Thoracic aorta (tissue), 2 donors: ENCODE measurements at regions not wholly inside any gene's neighbourhood (a gene's known extent, or its start where the extent isn't known, plus 50 kb on each side); places are given as distances from the start of the nearest gene placed in this dataset.

Experiments used
- ATAC-seq: fragments of 150-250 bp; one replicate; pipeline ENCODE4 v1.8.0; 2017; ENCODE audit warnings: low read depth; ENCODE audit not compliant: insufficient number of reproducible peaks, low FRiP score
- DNase-seq: peaks from one replicate; pipeline ENCODE4 v3.0.0-alpha.2; 2020; ENCODE audit warnings: low spot score
- H3K27ac ChIP-seq, 2 donors: fragments of 200-600 bp; sonication (generic); 1 replicate in 1 of 2; 2 replicates in 1 of 2; pipeline ENCODE4 v1.5.1; 2016; ENCODE audit warnings: mild to moderate bottlenecking in 2 of 2, moderate library complexity in 2 of 2
- H3K27me3 ChIP-seq: fragments of 200-600 bp; sonication (generic); replicated peaks from 2 replicates; pipeline ENCODE4 v1.6.0; 2016; ENCODE audit warnings: mild to moderate bottlenecking; ENCODE audit not compliant: insufficient read depth
- H3K36me3 ChIP-seq: fragments of 200-600 bp; sonication (generic); one replicate; pipeline ENCODE4 v1.5.1; 2016
- H3K4me1 ChIP-seq, 2 donors: fragments of 200-600 bp; sonication (generic); 1 replicate in 1 of 2; 2 replicates in 1 of 2; pipeline versions ENCODE4 v1.5.1 to v1.6.0; 2016; ENCODE audit warnings: low read depth in 2 of 2, mild to moderate bottlenecking in 1 of 2; ENCODE audit not compliant: control insufficient read depth in 1 of 2
- H3K4me3 ChIP-seq: fragments of 200-600 bp; sonication (generic); 2 replicates; pipeline ENCODE4 v1.5.1; 2016; ENCODE audit warnings: mild to moderate bottlenecking
- H3K9me3 ChIP-seq: fragments of 200-600 bp; sonication (generic); 2 replicates; pipeline ENCODE4 v1.5.1; 2016
- CTCF ChIP-seq: fragments of 200-600 bp; sonication (generic); IDR thresholded peaks from one replicate; pipeline ENCODE4 v1.5.1; 2019; ENCODE audit warnings: antibody characterized with exemption

DNA sequence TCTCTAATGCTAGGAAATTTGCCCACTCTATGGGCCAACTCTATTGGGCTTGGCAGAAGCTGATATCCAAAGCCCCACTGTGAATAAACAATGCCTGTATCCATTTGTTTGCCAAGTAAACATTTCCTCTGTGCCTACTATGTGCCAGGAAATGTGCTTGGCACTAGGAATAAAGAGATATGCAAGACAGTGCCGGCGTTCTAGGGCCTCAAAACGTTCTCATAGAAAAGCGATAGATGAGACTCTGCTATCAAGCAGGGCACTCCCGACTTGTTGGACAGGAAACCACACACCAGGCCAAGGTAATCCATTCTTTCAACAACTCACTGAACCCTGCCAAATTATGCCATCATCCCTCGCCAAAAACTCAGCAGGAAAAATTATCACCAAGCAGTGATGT is 196.7 kb downstream of the IPMK start:
- DNase-seq (no peak), ATAC-seq (no peak)
- Histone ChIP-seq H3K36me3 (no peaks in the 10 kb centered on the region), H3K4me3 (no peak overlapping the region), H3K27me3 (no peaks in the 10 kb centered on the region), H3K27ac (no peak overlapping the region), H3K9me3 (no peaks in the 10 kb centered on the region), H3K4me1 (peaks cover 0 to 4% of the 10 kb centered on the region in 2 donors)
- no peak for TF ChIP-seq CTCF

DNA sequence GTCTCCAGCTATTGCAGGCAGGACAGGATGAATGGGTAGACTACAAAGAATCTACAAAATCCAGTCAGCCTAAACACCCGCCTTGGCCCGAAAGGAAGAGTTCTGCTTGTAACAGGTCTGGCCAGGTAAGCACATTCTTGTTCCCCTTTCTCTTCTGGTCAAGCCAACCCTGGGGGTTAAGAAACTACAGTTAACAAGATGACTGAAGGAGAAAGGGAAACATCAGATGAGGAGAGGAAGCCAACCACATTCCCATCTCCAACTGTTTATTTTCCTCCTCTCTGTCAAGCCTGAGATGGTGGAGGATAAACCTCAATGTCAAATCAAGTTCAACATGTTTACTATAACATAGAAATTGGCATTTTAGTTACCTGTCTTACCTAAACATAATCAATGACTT is 198.9 kb downstream of the IPMK start:
- no peaks in the 10 kb centered on the region for H3K36me3 ChIP-seq
- no peak overlapping the region for H3K4me3 ChIP-seq
- H3K9me3 ChIP-seq: no peaks in the 10 kb centered on the region
- ATAC-seq (no peak), DNase-seq (no peak)
- no peak overlapping the region for H3K27ac ChIP-seq
- TF ChIP-seq CTCF: no peak
- H3K4me1 ChIP-seq: peaks cover 0 to 4% of the 10 kb centered on the region in 2 donors
- H3K27me3 ChIP-seq: no peaks in the 10 kb centered on the region

- Histone ChIP-seq H3K27me3 (no peaks in the 10 kb centered on the region), H3K4me3 (no peak overlapping the region), H3K4me1 (peaks cover 0 to 4% of the 10 kb centered on the region in 2 donors), H3K36me3 (no peaks in the 10 kb centered on the region), H3K27ac (no peak overlapping the region), H3K9me3 (no peaks in the 10 kb centered on the region)
- TF ChIP-seq CTCF: no peak
- ATAC-seq (no peak), DNase-seq (no peak)
Measured at GRCh38 chr10:58066979-58067378, 200.7 kb downstream of the IPMK start.

DNA sequence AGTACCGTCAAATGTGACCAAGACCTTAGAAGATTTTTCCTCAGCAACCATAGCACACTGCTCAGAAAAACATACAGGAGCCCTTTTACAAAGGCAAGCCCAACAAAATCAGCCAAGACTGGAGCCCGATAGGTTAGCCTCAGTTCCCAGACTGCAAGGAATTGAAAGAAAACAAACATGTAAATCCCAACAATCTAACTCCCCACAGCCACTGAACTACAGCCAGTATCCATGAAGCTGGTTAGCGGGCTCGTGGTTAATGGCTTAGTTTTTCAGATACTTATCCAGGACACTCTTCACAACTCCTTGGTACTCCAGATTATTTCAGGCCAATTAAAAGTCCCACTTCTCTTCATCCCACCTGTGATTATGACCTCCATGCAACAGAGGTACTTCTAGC is 201.6 kb downstream of the IPMK start:
- no peak for ATAC-seq
- TF ChIP-seq CTCF: no peak

GRCh38 chr10:58065529-58065815 is 202.2 kb downstream of the IPMK start:
- no peaks in the 10 kb centered on the region for H3K27me3 ChIP-seq
- TF ChIP-seq CTCF: no peak
- H3K36me3 ChIP-seq: no peaks in the 10 kb centered on the region
- no peaks in the 10 kb centered on the region for H3K4me1 ChIP-seq
- no peaks in the 10 kb centered on the region for H3K9me3 ChIP-seq
- H3K4me3 ChIP-seq: no peak overlapping the region
- ATAC-seq (no peak), DNase-seq (no peak)
- H3K27ac ChIP-seq: no peak overlapping the region

More for the DNA sequence above, 201.6 kb downstream of the IPMK start:
- no peaks in the 10 kb centered on the region for H3K27me3 ChIP-seq
- H3K4me1 ChIP-seq: peaks cover 0 to 2% of the 10 kb centered on the region in 2 donors
- no peaks in the 10 kb centered on the region for H3K36me3 ChIP-seq
- no peak overlapping the region for H3K27ac ChIP-seq
- no peak for DNase-seq
- no peaks in the 10 kb centered on the region for H3K9me3 ChIP-seq
- H3K4me3 ChIP-seq: no peak overlapping the region
